Spleen (tissue), 11 donors: ENCODE measurements at regions not wholly inside any gene's neighbourhood (a gene's known extent, or its start where the extent isn't known, plus 50 kb on each side); places are given as distances from the start of the nearest gene placed in this dataset.

Source experiments
- DNase-seq: peaks from one replicate; pipeline ENCODE4 v3.0.0-alpha.2; 2020
- H3K27ac ChIP-seq, 8 donors: fragments of 200-600 bp; sonication (generic) in 7 of 8; 1 replicate in 4 of 8; 2 replicates in 4 of 8; pipeline versions ENCODE4 v1.5.0 to v1.8.0; 2016 to 2021; ENCODE audit warnings: inconsistent platforms in 4 of 8, mild to moderate bottlenecking in 4 of 8, moderate library complexity in 1 of 8
- H3K27me3 ChIP-seq, 7 donors: fragments of 200-600 bp; sonication (generic) in 6 of 7; replicated peaks in 1 of 7; 1 replicate in 4 of 7; 2 replicates in 3 of 7; pipeline versions ENCODE4 v1.5.0 to v1.8.0; 2016 to 2021; ENCODE audit warnings: inconsistent platforms in 3 of 7, mild to moderate bottlenecking in 1 of 7
- H3K36me3 ChIP-seq, 6 donors: fragments of 200-600 bp; sonication (generic) in 5 of 6; 1 replicate in 4 of 6; 2 replicates in 2 of 6; pipeline versions ENCODE4 v1.5.0 to v1.8.0; 2016 to 2021; ENCODE audit warnings: inconsistent platforms in 2 of 6
- H3K4me1 ChIP-seq, 6 donors: fragments of 200-600 bp; sonication (generic) in 5 of 6; 1 replicate in 3 of 6; 2 replicates in 3 of 6; pipeline versions ENCODE4 v1.5.0 to v1.8.0; 2016 to 2021; ENCODE audit warnings: inconsistent platforms in 3 of 6
- H3K4me3 ChIP-seq, 8 donors: fragments of 200-600 bp; sonication (generic) in 7 of 8; 1 replicate in 4 of 8; 2 replicates in 4 of 8; pipeline versions ENCODE4 v1.5.0 to v1.8.0; 2016 to 2021; ENCODE audit warnings: inconsistent platforms in 4 of 8, mild to moderate bottlenecking in 4 of 8, moderate library complexity in 2 of 8
- H3K9me3 ChIP-seq, 8 donors: fragments of 200-600 bp; sonication (generic) in 7 of 8; 1 replicate in 4 of 8; 2 replicates in 4 of 8; pipeline versions ENCODE4 v1.5.0 to v1.8.0; 2016 to 2021; ENCODE audit warnings: inconsistent platforms in 4 of 8
- POLR2A ChIP-seq, 3 donors: fragments of 450-650 bp; IDR thresholded peaks; one replicate each; pipeline ENCODE4 v1.5.1; 2017; ENCODE audit warnings: antibody characterized with exemption in 3 of 3, mild to moderate bottlenecking in 1 of 3
- POLR2AphosphoS5 ChIP-seq, 3 donors: sonication (generic); formaldehyde crosslinking; IDR thresholded peaks; one replicate each; pipeline ENCODE4 v1.5.1; 2017; ENCODE audit warnings: antibody characterized with exemption in 3 of 3
- WGBS, 5 donors: extraction: QIAGEN DNeasy Blood & Tissue Kit in 3 of 5; methylation state at CpG; one replicate each; pipeline versions ENCODE4 v1.1.5 to v1.1.7; 2013 to 2018; 5-methylcytosine and 5-hydroxymethylcytosine counted together
- intact Hi-C: fragments of 100-400 bp; cut with DNase I; formaldehyde crosslinking; loops from one replicate; pipeline ENCODE4 v1.15.0; 2023; ENCODE audit warnings: low total_unique reads
- TF ChIP-seq, protein P1 (sequence below), 11 experiments: fragments of 200-600 bp in 7 of 11; fragments of 450-650 bp in 4 of 11; sonication (generic) in 4 of 11; IDR thresholded peaks in 8 of 11; conservative IDR thresholded peaks in 3 of 11; 1 replicate in 7 of 11; 2 replicates in 4 of 11; pipeline versions ENCODE4 v1.4.0 to v1.8.0; 2016 to 2021; ENCODE audit warnings: antibody characterized with exemption in 11 of 11, inconsistent platforms in 4 of 11, mild to moderate bottlenecking in 1 of 11
- donor health status: healthy with polysubstance abuse.
- donor health status: DM: no; HTN: no; CAD: no; lungs with moderate emphysema.
- donor health status: DM: no; HTN: no; CAD: no.
- donor health status: Bipolar disorder and iron deficiency.
- donor health status: healthy.
- donor health status: DM: no; HTN: no; CAD: no.
- donor health status: DM: yes; HTN: yes; CAD: no.

DNA sequence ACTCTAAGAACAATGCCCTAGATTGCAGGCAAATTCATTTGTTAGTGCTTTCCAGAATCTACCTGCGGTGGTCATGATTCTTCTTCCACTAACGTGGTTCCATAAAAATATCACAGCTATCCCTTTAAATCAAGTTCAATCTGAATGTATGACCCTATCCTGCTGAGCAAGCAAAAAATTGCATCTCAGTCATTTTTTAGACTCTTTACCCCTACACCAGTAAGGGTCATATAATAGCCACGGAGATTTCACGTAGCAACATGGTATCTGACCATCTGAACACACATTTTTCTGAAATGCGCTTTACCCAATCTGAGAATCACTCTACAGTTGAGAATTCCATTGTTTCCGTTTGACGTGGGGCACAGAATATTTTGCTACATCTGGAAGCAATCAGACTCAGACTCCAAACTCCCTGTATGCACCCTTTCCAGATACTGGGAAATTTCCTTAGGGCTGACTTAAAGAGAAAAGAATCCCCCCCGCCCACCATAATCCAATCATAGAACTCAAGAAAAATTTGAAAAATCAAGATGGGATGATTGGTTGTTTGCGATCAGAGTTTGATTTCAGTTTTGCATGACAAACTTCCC lies 699.2 kb upstream of the ZP4 start:
- WGBS, 5 donors, result 77 to 90% (median 84%) methylated on average over 9 of the region's 9 CpGs
- Histone ChIP-seq H3K9me3 (peaks cover 0 to 3% (median 0%) of the 10 kb centered on the region in 8 donors), H3K27ac (no peak overlapping the region), H3K4me1 (no peaks in the 10 kb centered on the region), H3K27me3 (no peaks in the 10 kb centered on the region), H3K4me3 (no peak overlapping the region), H3K36me3 (no peaks in the 10 kb centered on the region)
- intact Hi-C loops, result no loop called here
- no peak for DNase-seq
- TF ChIP-seq POLR2AphosphoS5 (IDR thresholded peaks at IDR 0.05), result no peak
- no peak for TF ChIP-seq POLR2A (IDR thresholded peaks at IDR 0.05)
- TF ChIP-seq, protein P1, sequence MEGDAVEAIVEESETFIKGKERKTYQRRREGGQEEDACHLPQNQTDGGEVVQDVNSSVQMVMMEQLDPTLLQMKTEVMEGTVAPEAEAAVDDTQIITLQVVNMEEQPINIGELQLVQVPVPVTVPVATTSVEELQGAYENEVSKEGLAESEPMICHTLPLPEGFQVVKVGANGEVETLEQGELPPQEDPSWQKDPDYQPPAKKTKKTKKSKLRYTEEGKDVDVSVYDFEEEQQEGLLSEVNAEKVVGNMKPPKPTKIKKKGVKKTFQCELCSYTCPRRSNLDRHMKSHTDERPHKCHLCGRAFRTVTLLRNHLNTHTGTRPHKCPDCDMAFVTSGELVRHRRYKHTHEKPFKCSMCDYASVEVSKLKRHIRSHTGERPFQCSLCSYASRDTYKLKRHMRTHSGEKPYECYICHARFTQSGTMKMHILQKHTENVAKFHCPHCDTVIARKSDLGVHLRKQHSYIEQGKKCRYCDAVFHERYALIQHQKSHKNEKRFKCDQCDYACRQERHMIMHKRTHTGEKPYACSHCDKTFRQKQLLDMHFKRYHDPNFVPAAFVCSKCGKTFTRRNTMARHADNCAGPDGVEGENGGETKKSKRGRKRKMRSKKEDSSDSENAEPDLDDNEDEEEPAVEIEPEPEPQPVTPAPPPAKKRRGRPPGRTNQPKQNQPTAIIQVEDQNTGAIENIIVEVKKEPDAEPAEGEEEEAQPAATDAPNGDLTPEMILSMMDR (IDR thresholded peaks at IDR 0.05 in 8 of 11, conservative IDR thresholded peaks at IDR 0.05 in 3 of 11), result no peak

GRCh38 chr1:238582816-238583215 lies 692.1 kb upstream of the ZP4 start:
- intact Hi-C loops, result no loop called here
- no peak overlapping the region for H3K4me3 ChIP-seq

GRCh38 chr1:238581332-238581731 lies 690.6 kb upstream of the ZP4 start:
- intact Hi-C loops, result no loop called here
- no peaks in the 10 kb centered on the region for H3K36me3 ChIP-seq
- H3K27me3 ChIP-seq, result no peaks in the 10 kb centered on the region
- H3K27ac ChIP-seq, result no peak overlapping the region
- WGBS, 5 donors, result 63 to 76% (median 71%) methylated on average over 2 of the region's 2 CpGs
- H3K4me1 ChIP-seq, result no peaks in the 10 kb centered on the region
- H3K9me3 ChIP-seq, result peaks cover 0 to 19% (median 13%) of the 10 kb centered on the region in 8 donors
- no peak overlapping the region for H3K4me3 ChIP-seq
- no peak for TF ChIP-seq POLR2AphosphoS5 (IDR thresholded peaks at IDR 0.05)
- TF ChIP-seq POLR2A (IDR thresholded peaks at IDR 0.05), result no peak
- TF ChIP-seq, protein P1 (IDR thresholded peaks at IDR 0.05 in 8 of 11, conservative IDR thresholded peaks at IDR 0.05 in 3 of 11), result no peak
- DNase-seq, result no peak

More at GRCh38 chr1:238582816-238583215, 692.1 kb upstream of the ZP4 start:
- Histone ChIP-seq H3K4me1 (no peaks in the 10 kb centered on the region), H3K27ac (no peak overlapping the region), H3K36me3 (no peaks in the 10 kb centered on the region), H3K27me3 (no peaks in the 10 kb centered on the region), H3K9me3 (peaks cover 0 to 5% (median 0%) of the 10 kb centered on the region in 8 donors)
- no peak for DNase-seq
- TF ChIP-seq POLR2A (IDR thresholded peaks at IDR 0.05), result no peak
- TF ChIP-seq POLR2AphosphoS5 (IDR thresholded peaks at IDR 0.05), result no peak
- TF ChIP-seq, protein P1 (IDR thresholded peaks at IDR 0.05 in 8 of 11, conservative IDR thresholded peaks at IDR 0.05 in 3 of 11), result no peak
- WGBS, 5 donors, result 75 to 94% (median 85%) methylated on average over 3 of the region's 3 CpGs

- H3K36me3 ChIP-seq, result no peaks in the 10 kb centered on the region
- no peaks in the 10 kb centered on the region for H3K27me3 ChIP-seq
- no peak overlapping the region for H3K4me3 ChIP-seq
- intact Hi-C loops, result no loop called here
- WGBS, 5 donors, result 20 to 38% (median 26%) methylated on average over 2 of the region's 2 CpGs
- H3K9me3 ChIP-seq, result peaks cover 0 to 15% (median 1%) of the 10 kb centered on the region in 8 donors
- DNase-seq, result no peak
- TF ChIP-seq POLR2A (IDR thresholded peaks at IDR 0.05), result no peak
- TF ChIP-seq, protein P1 (IDR thresholded peaks at IDR 0.05 in 8 of 11, conservative IDR thresholded peaks at IDR 0.05 in 3 of 11), result no peak
- no peak for TF ChIP-seq POLR2AphosphoS5 (IDR thresholded peaks at IDR 0.05)
- H3K27ac ChIP-seq, result no peak overlapping the region
- H3K4me1 ChIP-seq, result no peaks in the 10 kb centered on the region
Observed at GRCh38 chr1:238568735-238569134, 678.0 kb upstream of the ZP4 start.
